Stomach (tissue), 8 donors: ENCODE measurements at regions not wholly inside any gene's neighbourhood (a gene's known extent, or its start where the extent isn't known, plus 50 kb on each side); places are given as distances from the start of the nearest gene placed in this dataset.
A peak's percentile ranks its signal among the peaks of the same experiment; 100 is the strongest.

ENCODE experiments used
- DNase-seq, 2 donors: peaks; one replicate each; pipeline versions ENCODE4 v3.0.0 to v3.0.0-alpha.2; 2013 to 2019
- H3K27ac ChIP-seq, 5 donors: fragments of 200-600 bp in 4 of 5; sonication (generic) in 4 of 5; one replicate each; pipeline ENCODE4 v1.5.1; 2013 to 2019; ENCODE audit warnings: mild to moderate bottlenecking in 1 of 5, moderate library complexity in 1 of 5
- H3K27me3 ChIP-seq, 3 donors: fragments of 200-600 bp; sonication (generic); one replicate each; pipeline ENCODE4 v1.5.1; 2017 to 2019; ENCODE audit warnings: mixed run types in 1 of 3
- H3K36me3 ChIP-seq, 4 donors: fragments of 200-600 bp; sonication (generic); 1 replicate in 3 of 4; 2 replicates in 1 of 4; pipeline ENCODE4 v1.5.1; 2016 to 2019
- H3K4me1 ChIP-seq, 4 donors: fragments of 200-600 bp; sonication (generic); one replicate each; pipeline ENCODE4 v1.5.1; 2016 to 2019
- H3K4me3 ChIP-seq, 4 donors: fragments of 200-600 bp; sonication (generic) in 3 of 4; one replicate each; pipeline ENCODE4 v1.5.1; 2016 to 2019; ENCODE audit warnings: mild to moderate bottlenecking in 1 of 4
- H3K9me3 ChIP-seq, 4 donors: fragments of 200-600 bp; sonication (generic); one replicate each; pipeline ENCODE4 v1.5.1; 2016 to 2019
- CTCF ChIP-seq, 7 experiments: fragments of 450-650 bp in 4 of 7; fragments of 200-600 bp in 3 of 7; sonication (generic) in 3 of 7; IDR thresholded peaks; one replicate each; pipeline ENCODE4 v1.5.1; 2016 to 2019; ENCODE audit warnings: antibody characterized with exemption in 7 of 7, control low read depth in 2 of 7, mild to moderate bottlenecking in 1 of 7
- EP300 ChIP-seq: sonication (generic); formaldehyde crosslinking; IDR thresholded peaks from one replicate; pipeline ENCODE4 v1.6.1; 2017; ENCODE audit warnings: antibody characterized with exemption
- POLR2A ChIP-seq, 4 donors: fragments of 450-650 bp; IDR thresholded peaks; one replicate each; pipeline ENCODE4 v1.6.1; 2016; ENCODE audit warnings: antibody characterized with exemption in 4 of 4, control low read depth in 2 of 4, mild to moderate bottlenecking in 1 of 4, moderate library complexity in 1 of 4
- POLR2AphosphoS5 ChIP-seq, 3 donors: sonication (generic); formaldehyde crosslinking; IDR thresholded peaks; one replicate each; pipeline ENCODE4 v1.6.1; 2016; ENCODE audit warnings: antibody characterized with exemption in 3 of 3
- WGBS, 5 donors: extraction: QIAGEN DNeasy Blood & Tissue Kit in 3 of 5; methylation state at CpG; one replicate each; pipeline versions ENCODE4 v1.1.5 to v1.1.7; 2013 to 2018; 5-methylcytosine and 5-hydroxymethylcytosine counted together
- intact Hi-C: fragments of 100-400 bp; cut with DNase I; formaldehyde crosslinking; loops from one replicate; pipeline ENCODE4 v1.15.1; 2023; ENCODE audit warnings: low total_unique reads
- donor health status: healthy with polysubstance abuse.
- donor health status: Bipolar disorder and iron deficiency.
- donor health status: healthy.

- Histone ChIP-seq H3K9me3 (no peaks in the 10 kb centered on the region), H3K27ac (no peak overlapping the region), H3K4me3 (no peak overlapping the region), H3K36me3 (no peaks in the 10 kb centered on the region), H3K27me3 (no peaks in the 10 kb centered on the region), H3K4me1 (no peaks in the 10 kb centered on the region)
- no peak for TF ChIP-seq POLR2AphosphoS5 (IDR thresholded peaks at IDR 0.05)
- TF ChIP-seq CTCF (IDR thresholded peaks at IDR 0.05): no peak
- TF ChIP-seq POLR2A (IDR thresholded peaks at IDR 0.05): no peak
- no peak for TF ChIP-seq EP300
- DNase-seq: no peak
- intact Hi-C loops: no loop called here
- 70 to 84% (median 76%) methylated on average over 4 of the region's 4 CpGs for WGBS, 5 donors
Observed at GRCh38 chr15:81567924-81568323, 193.9 kb upstream of the TMC3 start.

- Histone ChIP-seq H3K27me3 (no peaks in the 10 kb centered on the region), H3K4me3 (no peak overlapping the region), H3K27ac (no peak overlapping the region), H3K9me3 (no peaks in the 10 kb centered on the region), H3K36me3 (no peaks in the 10 kb centered on the region), H3K4me1 (no peaks in the 10 kb centered on the region)
- intact Hi-C loops: no loop called here
- peak in 1 of 2 donors; percentile 55 for DNase-seq
- 42 to 79% (median 64%) methylated on average over 2 of the region's 2 CpGs for WGBS, 5 donors
- TF ChIP-seq POLR2A (IDR thresholded peaks at IDR 0.05): no peak
- TF ChIP-seq POLR2AphosphoS5 (IDR thresholded peaks at IDR 0.05): no peak
- no peak for TF ChIP-seq EP300
- TF ChIP-seq CTCF (IDR thresholded peaks at IDR 0.05): no peak
Observed at GRCh38 chr15:81562986-81563385, 189.0 kb upstream of the TMC3 start.

GRCh38 chr15:81560405-81560804, 186.4 kb upstream of the TMC3 start:
- Histone ChIP-seq H3K4me1 (no peaks in the 10 kb centered on the region), H3K36me3 (no peaks in the 10 kb centered on the region), H3K4me3 (no peak overlapping the region), H3K27ac (no peak overlapping the region), H3K27me3 (no peaks in the 10 kb centered on the region), H3K9me3 (peaks cover 0 to 5% (median 0%) of the 10 kb centered on the region in 4 donors)
- WGBS, 5 donors: 75 to 89% (median 80%) methylated on average over 1 of the region's 1 CpG
- DNase-seq: no peak
- no peak for TF ChIP-seq EP300
- no peak for TF ChIP-seq POLR2AphosphoS5 (IDR thresholded peaks at IDR 0.05)
- no peak for TF ChIP-seq CTCF (IDR thresholded peaks at IDR 0.05)
- TF ChIP-seq POLR2A (IDR thresholded peaks at IDR 0.05): no peak
- intact Hi-C loops: no loop called here

- intact Hi-C loops: no loop called here
- Histone ChIP-seq H3K27ac (no peak overlapping the region), H3K4me3 (no peak overlapping the region), H3K36me3 (no peaks in the 10 kb centered on the region), H3K9me3 (peaks cover 0 to 5% (median 0%) of the 10 kb centered on the region in 4 donors), H3K4me1 (no peaks in the 10 kb centered on the region), H3K27me3 (no peaks in the 10 kb centered on the region)
- 71 to 85% (median 74%) methylated on average over 2 of the region's 2 CpGs for WGBS, 5 donors
- DNase-seq: no peak
- no peak for TF ChIP-seq POLR2A (IDR thresholded peaks at IDR 0.05)
- no peak for TF ChIP-seq CTCF (IDR thresholded peaks at IDR 0.05)
- TF ChIP-seq EP300: no peak
- TF ChIP-seq POLR2AphosphoS5 (IDR thresholded peaks at IDR 0.05): no peak
Observed at GRCh38 chr15:81558056-81558455, 184.0 kb upstream of the TMC3 start.
